Fibroblast of lung (primary cell): ENCODE measurements at regions not wholly inside any gene's neighbourhood (a gene's known extent, or its start where the extent isn't known, plus 50 kb on each side); places are given as distances from the start of the nearest gene placed in this dataset.

Experiments
- CTCF ChIP-seq, 2 donors: IDR thresholded peaks in 1 of 2; conservative IDR thresholded peaks in 1 of 2; 1 replicate in 1 of 2; 2 replicates in 1 of 2; pipeline ENCODE4 v1.5.1; 2011 to 2012; ENCODE audit warnings: low read length in 2 of 2, control low read depth in 1 of 2, inconsistent platforms in 1 of 2, low read depth in 1 of 2, mild to moderate bottlenecking in 1 of 2
- EZH2 ChIP-seq: IDR thresholded peaks from 2 replicates; pipeline ENCODE4 v1.5.1; 2012; ENCODE audit warnings: low read length, control low read depth, mild to moderate bottlenecking; ENCODE audit errors: missing control alignments

- no peak for TF ChIP-seq CTCF (conservative IDR thresholded peaks at IDR 0.05 in 1 of 2, IDR thresholded peaks at IDR 0.05 in 1 of 2; ENCODE audit: low read depth in 1 of 2, low read length in 2 of 2)
- TF ChIP-seq EZH2: no peak
These were observed 108.8 kb upstream of the HEY2 start for GRCh38 chr6:125640441-125641150.
